ENCODE measurements at regions not wholly inside any gene's neighbourhood (a gene's known extent, or its start where the extent isn't known, plus 50 kb on each side); places are given as distances from the start of the nearest gene placed in this dataset.

DNA sequence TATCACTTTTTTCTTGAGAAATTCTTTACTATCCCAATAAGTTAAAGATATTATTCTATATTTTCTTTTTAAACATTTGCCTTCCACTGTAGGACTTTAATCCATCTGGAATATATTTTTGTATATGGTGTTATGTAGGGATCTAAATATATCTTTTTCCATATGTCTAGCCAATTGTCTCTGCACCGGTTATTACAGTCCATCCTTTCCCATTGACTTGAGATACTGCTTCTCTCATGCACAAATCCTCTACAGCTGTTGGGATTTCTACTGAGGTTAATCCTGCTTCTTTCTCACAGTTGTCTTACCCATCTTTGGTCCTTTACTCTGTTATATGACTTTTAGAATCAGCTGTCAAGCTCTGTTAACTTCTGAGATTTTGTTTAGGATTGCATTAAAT, 483.8 kb upstream of the CDH4 start:
- no peak for TF ChIP-seq POLR2A (IDR thresholded peaks at IDR 0.05; ENCODE audit: low read depth, low read length)
- no peak for TF ChIP-seq PAX5 (IDR thresholded peaks at IDR 0.05; ENCODE audit: insufficient read depth, low read length, severe bottlenecking)
- TF ChIP-seq POLR2AphosphoS5 (IDR thresholded peaks at IDR 0.05; ENCODE audit: low read depth, low read length): no peak
- TF ChIP-seq SPI1 (IDR thresholded peaks at IDR 0.05; ENCODE audit: low read depth, low read length): no peak
- TF ChIP-seq TAF1 (IDR thresholded peaks at IDR 0.05; ENCODE audit: low read depth, low read length): no peak

Data from GM12891 (cell line).